HCT116 (cell line): ENCODE measurements at regions not wholly inside any gene's neighbourhood (a gene's known extent, or its start where the extent isn't known, plus 50 kb on each side); places are given as distances from the start of the nearest gene placed in this dataset.

ENCODE experiments used
- ATAC-seq: fragments of 200-7000 bp; cut with Tn5 transposase; 2 replicates; pipeline ENCODE4 v1.9.1; 2020; ENCODE audit warnings: mild to moderate bottlenecking, moderate library complexity
- BruUV-seq: library from RNA; stranded (reverse); fragments of 400-500 nt; replicated peaks from 2 replicates; lab custom pipeline; 2021; lab: Mats Ljungman, UMichigan
- CTCF ChIA-PET: fragments of 300-600 bp; sonication (Branson Sonifier 250); formaldehyde crosslinking; loops from one replicate; lab custom pipeline; 2021; ENCODE audit warnings: antibody characterized with exemption; lab: Charles Lee
- POLR2A ChIA-PET: fragments of 300-600, 350-600 bp; sonication (Branson Sonifier 250); formaldehyde crosslinking; loops from one replicate; lab custom pipeline; 2021; ENCODE audit warnings: antibody characterized with exemption; lab: Charles Lee
- RAD21 ChIA-PET, 2 experiments: fragments of 300-600 bp; sonication (Branson Sonifier 250); formaldehyde crosslinking; loops; one replicate each; lab custom pipeline; 2023; ENCODE audit warnings: low total read pairs in 2 of 2; ENCODE audit not compliant: uncharacterized antibody in 2 of 2, unreplicated experiment in 2 of 2, low non-redundant PET in 1 of 2; lab: Charles Lee
- DNase-seq: peaks from one replicate; pipeline ENCODE4 v3.0.0-alpha.2; 2010; ENCODE audit warnings: low read depth, low spot score
- H2AFZ ChIP-seq: fragments of 200-600 bp; shearing (Covaris generic), sonication (generic); 2 replicates; pipeline ENCODE4 v1.6.1; 2017; ENCODE audit warnings: low read depth, mixed run types, mixed read lengths, antibody characterized with exemption, low read length; ENCODE audit not compliant: poor library complexity, severe bottlenecking
- H3K27ac ChIP-seq: 2 replicates; pipeline ENCODE4 v1.5.1; 2012; ENCODE audit warnings: low read depth, low read length
- H3K27me3 ChIP-seq: fragments of 200-600 bp; sonication (generic); 2 replicates; pipeline ENCODE4 v1.6.1; 2016; ENCODE audit warnings: mixed run types, low read length, mixed read lengths; ENCODE audit not compliant: insufficient read depth
- H3K36me3 ChIP-seq, 2 experiments: fragments of 200-500 bp in 1 of 2; fragments of 200-600 bp in 1 of 2; sonication (Bioruptor generic) in 1 of 2; sonication (generic) in 1 of 2; 2 replicates each; pipeline versions ENCODE4 v1.5.1 to v1.6.1; 2014 to 2016; ENCODE audit warnings: low read length in 2 of 2, inconsistent platforms in 1 of 2, mixed read lengths in 1 of 2, mixed run types in 1 of 2; ENCODE audit not compliant: insufficient read depth in 2 of 2, control insufficient read depth in 1 of 2
- H3K4me1 ChIP-seq, 2 experiments: fragments of 200-600 bp in 1 of 2; sonication (generic) in 1 of 2; 2 replicates each; pipeline versions ENCODE4 v1.5.1 to v1.6.1; 2012 to 2017; ENCODE audit warnings: low read length in 2 of 2, inconsistent platforms in 1 of 2, mild to moderate bottlenecking in 1 of 2, mixed read lengths in 1 of 2, mixed run types in 1 of 2, moderate library complexity in 1 of 2; ENCODE audit not compliant: insufficient read depth in 2 of 2, control insufficient read depth in 1 of 2
- H3K4me2 ChIP-seq: fragments of 200-600 bp; sonication (generic); 2 replicates; pipeline ENCODE4 v1.6.1; 2017; ENCODE audit warnings: mixed run types, low read length, mixed read lengths
- H3K4me3 ChIP-seq, 2 experiments: fragments of 200-600 bp in 1 of 2; sonication (generic) in 1 of 2; replicated peaks in 1 of 2; 2 replicates each; pipeline ENCODE4 v1.5.1; 2011 to 2016; ENCODE audit warnings: low read length in 2 of 2, control low read depth in 1 of 2, low read depth in 1 of 2, mild to moderate bottlenecking in 1 of 2, mixed read lengths in 1 of 2, mixed run types in 1 of 2
- H3K79me2 ChIP-seq: fragments of 200-600 bp; sonication (generic); 2 replicates; pipeline ENCODE4 v1.6.1; 2017; ENCODE audit warnings: mild to moderate bottlenecking, mixed run types, low read length, moderate library complexity, mixed read lengths; ENCODE audit not compliant: insufficient read depth
- H3K9ac ChIP-seq: fragments of 200-600 bp; sonication (generic); 2 replicates; pipeline ENCODE4 v1.6.1; 2016; ENCODE audit warnings: low read length, mixed read lengths
- H3K9me2 ChIP-seq: fragments of 200-600 bp; sonication (generic), shearing (Covaris generic); 2 replicates; pipeline ENCODE4 v1.6.1; 2017; ENCODE audit warnings: mixed run types, mild to moderate bottlenecking, moderate library complexity; ENCODE audit not compliant: insufficient read depth
- H3K9me3 ChIP-seq, 2 experiments: fragments of 200-500 bp in 1 of 2; fragments of 200-600 bp in 1 of 2; sonication (Bioruptor generic) in 1 of 2; sonication (generic) in 1 of 2; 2 replicates each; pipeline ENCODE4 v1.6.1; 2014 to 2017; ENCODE audit warnings: low read length in 2 of 2, mixed read lengths in 2 of 2, inconsistent platforms in 1 of 2, low read depth in 1 of 2, mild to moderate bottlenecking in 1 of 2, mixed run types in 1 of 2, moderate library complexity in 1 of 2; ENCODE audit not compliant: control insufficient read depth in 1 of 2, insufficient read depth in 1 of 2
- H4K20me1 ChIP-seq: fragments of 200-600 bp; sonication (generic), shearing (Covaris generic); 2 replicates; pipeline ENCODE4 v1.6.1; 2017; ENCODE audit warnings: mixed run types, mild to moderate bottlenecking, moderate library complexity; ENCODE audit not compliant: insufficient read depth
- CBX3 ChIP-seq: IDR thresholded peaks from 2 replicates; pipeline ENCODE4 v1.6.1; 2012; ENCODE audit warnings: low read depth
- CEBPB ChIP-seq: IDR thresholded peaks from 2 replicates; pipeline ENCODE4 v1.6.1; 2012; ENCODE audit warnings: low read depth
- EGR1 ChIP-seq: IDR thresholded peaks from 2 replicates; pipeline ENCODE4 v1.6.1; 2012; ENCODE audit warnings: low read depth
- EZH2phosphoT487 ChIP-seq: fragments of 200-600 bp; IDR thresholded peaks from 2 replicates; pipeline ENCODE4 v1.6.1; 2018; ENCODE audit warnings: antibody characterized with exemption, borderline replicate concordance
- FOSL1 ChIP-seq: IDR thresholded peaks from 2 replicates; pipeline ENCODE4 v1.6.1; 2012; ENCODE audit warnings: low read depth
- RAD21 ChIP-seq: IDR thresholded peaks from 2 replicates; pipeline ENCODE4 v1.6.1; 2012; ENCODE audit warnings: low read depth, mild to moderate bottlenecking
- SP1 ChIP-seq: IDR thresholded peaks from 2 replicates; pipeline ENCODE4 v1.6.1; 2012; ENCODE audit warnings: low read depth
- YY1 ChIP-seq: IDR thresholded peaks from 2 replicates; pipeline ENCODE4 v1.6.1; 2011; ENCODE audit warnings: low read length, low read depth, moderate library complexity, mild to moderate bottlenecking; ENCODE audit not compliant: insufficient replicate concordance; ENCODE audit errors: extremely low read depth
- intact Hi-C: fragments of 100-400 bp; cut with micrococcal nuclease; formaldehyde crosslinking; loops from 2 replicates; pipeline ENCODE4 v1.10.0; 2022
- TF ChIP-seq, protein P1 (sequence below): IDR thresholded peaks from 2 replicates; pipeline ENCODE4 v1.6.1; 2011; ENCODE audit warnings: mild to moderate bottlenecking, low read length, moderate library complexity; ENCODE audit not compliant: insufficient replicate concordance; ENCODE audit errors: extremely low read depth
- TF ChIP-seq, protein P2 (sequence below): IDR thresholded peaks from 2 replicates; pipeline ENCODE4 v1.6.1; 2012; ENCODE audit warnings: low read depth
- TF ChIP-seq, protein P3 (sequence below), 3 experiments: fragments of 200-600 bp in 1 of 3; sonication (generic) in 1 of 3; IDR thresholded peaks in 2 of 3; conservative IDR thresholded peaks in 1 of 3; 2 replicates each; pipeline ENCODE4 v1.5.1; 2012 to 2017; ENCODE audit warnings: low read depth in 2 of 3, low read length in 2 of 3, antibody characterized with exemption in 1 of 3, borderline replicate concordance in 1 of 3, control low read depth in 1 of 3, mild to moderate bottlenecking in 1 of 3, mixed read lengths in 1 of 3, mixed run types in 1 of 3, moderate library complexity in 1 of 3; ENCODE audit not compliant: insufficient read depth in 1 of 3
- TF ChIP-seq, protein P4 (sequence below): IDR thresholded peaks from 2 replicates; pipeline ENCODE4 v1.6.1; 2012

DNA sequence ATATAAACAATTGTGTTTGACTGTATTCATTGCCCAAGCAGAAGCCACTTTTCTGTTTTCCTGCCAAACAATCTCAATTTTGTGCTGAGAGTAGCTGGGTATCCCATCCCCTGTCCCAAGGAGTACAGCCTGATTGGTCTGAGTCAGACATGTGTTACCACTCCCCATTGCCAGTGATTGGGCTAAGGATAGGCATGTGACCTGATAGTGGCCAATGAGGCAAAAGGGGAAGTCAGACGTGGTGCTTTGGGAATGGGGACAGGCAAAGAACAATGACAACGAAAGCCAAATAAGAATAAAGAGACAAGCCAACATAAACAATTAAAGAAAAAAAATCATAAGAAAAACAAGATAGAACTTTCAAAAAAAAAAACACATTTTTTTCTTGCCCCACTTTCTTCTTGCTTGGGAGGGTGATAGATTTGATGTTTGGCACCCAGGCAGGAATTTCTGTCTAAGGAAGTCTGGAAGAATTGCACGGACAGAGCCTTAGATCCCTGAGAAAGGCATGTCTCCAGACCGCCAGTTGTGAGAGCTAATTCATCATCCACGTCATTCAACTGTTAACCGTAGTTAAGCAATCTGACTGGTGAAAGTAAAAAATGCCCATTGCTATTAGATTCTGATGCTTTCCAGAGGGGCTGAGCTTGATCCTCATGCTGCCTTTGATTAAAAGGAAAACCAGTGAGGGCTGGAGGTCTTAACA is 626.6 kb upstream of the TMEM132C start:
- H4K20me1 ChIP-seq, result no peaks in the 10 kb centered on the region
- H3K27ac ChIP-seq, result no peak overlapping the region
- H3K9ac ChIP-seq, result no peak overlapping the region
- no peaks in the 10 kb centered on the region for H3K4me1 ChIP-seq
- intact Hi-C loops, result no loop called here
- H3K36me3 ChIP-seq, result no peaks in the 10 kb centered on the region
- no peak overlapping the region for H3K4me3 ChIP-seq
- H3K9me3 ChIP-seq, result peaks cover 3 to 7% of the 10 kb centered on the region in 2 experiments; a peak in 2 of 4 replicates
- ChIA-PET CTCF (no interaction called here), RAD21 (no interaction called here), POLR2A (no interaction called here)
- ATAC-seq, result no peak
- no peaks in the 10 kb centered on the region for H3K79me2 ChIP-seq
- BruUV-seq, result no TSS peak
- no peaks in the 10 kb centered on the region for H3K27me3 ChIP-seq
- H2AFZ ChIP-seq, result no peak overlapping the region
- DNase-seq, result no peak
- H3K4me2 ChIP-seq, result no peak overlapping the region
- H3K9me2 ChIP-seq, result no peaks in the 10 kb centered on the region
- TF ChIP-seq CBX3, result no peak
- TF ChIP-seq, protein P1, sequence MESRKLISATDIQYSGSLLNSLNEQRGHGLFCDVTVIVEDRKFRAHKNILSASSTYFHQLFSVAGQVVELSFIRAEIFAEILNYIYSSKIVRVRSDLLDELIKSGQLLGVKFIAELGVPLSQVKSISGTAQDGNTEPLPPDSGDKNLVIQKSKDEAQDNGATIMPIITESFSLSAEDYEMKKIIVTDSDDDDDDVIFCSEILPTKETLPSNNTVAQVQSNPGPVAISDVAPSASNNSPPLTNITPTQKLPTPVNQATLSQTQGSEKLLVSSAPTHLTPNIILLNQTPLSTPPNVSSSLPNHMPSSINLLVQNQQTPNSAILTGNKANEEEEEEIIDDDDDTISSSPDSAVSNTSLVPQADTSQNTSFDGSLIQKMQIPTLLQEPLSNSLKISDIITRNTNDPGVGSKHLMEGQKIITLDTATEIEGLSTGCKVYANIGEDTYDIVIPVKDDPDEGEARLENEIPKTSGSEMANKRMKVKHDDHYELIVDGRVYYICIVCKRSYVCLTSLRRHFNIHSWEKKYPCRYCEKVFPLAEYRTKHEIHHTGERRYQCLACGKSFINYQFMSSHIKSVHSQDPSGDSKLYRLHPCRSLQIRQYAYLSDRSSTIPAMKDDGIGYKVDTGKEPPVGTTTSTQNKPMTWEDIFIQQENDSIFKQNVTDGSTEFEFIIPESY, result no peak
- TF ChIP-seq SP1, result no peak
- no peak for TF ChIP-seq EGR1
- TF ChIP-seq CEBPB, result no peak
- TF ChIP-seq, protein P2, sequence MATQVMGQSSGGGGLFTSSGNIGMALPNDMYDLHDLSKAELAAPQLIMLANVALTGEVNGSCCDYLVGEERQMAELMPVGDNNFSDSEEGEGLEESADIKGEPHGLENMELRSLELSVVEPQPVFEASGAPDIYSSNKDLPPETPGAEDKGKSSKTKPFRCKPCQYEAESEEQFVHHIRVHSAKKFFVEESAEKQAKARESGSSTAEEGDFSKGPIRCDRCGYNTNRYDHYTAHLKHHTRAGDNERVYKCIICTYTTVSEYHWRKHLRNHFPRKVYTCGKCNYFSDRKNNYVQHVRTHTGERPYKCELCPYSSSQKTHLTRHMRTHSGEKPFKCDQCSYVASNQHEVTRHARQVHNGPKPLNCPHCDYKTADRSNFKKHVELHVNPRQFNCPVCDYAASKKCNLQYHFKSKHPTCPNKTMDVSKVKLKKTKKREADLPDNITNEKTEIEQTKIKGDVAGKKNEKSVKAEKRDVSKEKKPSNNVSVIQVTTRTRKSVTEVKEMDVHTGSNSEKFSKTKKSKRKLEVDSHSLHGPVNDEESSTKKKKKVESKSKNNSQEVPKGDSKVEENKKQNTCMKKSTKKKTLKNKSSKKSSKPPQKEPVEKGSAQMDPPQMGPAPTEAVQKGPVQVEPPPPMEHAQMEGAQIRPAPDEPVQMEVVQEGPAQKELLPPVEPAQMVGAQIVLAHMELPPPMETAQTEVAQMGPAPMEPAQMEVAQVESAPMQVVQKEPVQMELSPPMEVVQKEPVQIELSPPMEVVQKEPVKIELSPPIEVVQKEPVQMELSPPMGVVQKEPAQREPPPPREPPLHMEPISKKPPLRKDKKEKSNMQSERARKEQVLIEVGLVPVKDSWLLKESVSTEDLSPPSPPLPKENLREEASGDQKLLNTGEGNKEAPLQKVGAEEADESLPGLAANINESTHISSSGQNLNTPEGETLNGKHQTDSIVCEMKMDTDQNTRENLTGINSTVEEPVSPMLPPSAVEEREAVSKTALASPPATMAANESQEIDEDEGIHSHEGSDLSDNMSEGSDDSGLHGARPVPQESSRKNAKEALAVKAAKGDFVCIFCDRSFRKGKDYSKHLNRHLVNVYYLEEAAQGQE, result no peak
- no peak for TF ChIP-seq YY1
- no peak for TF ChIP-seq EZH2phosphoT487
- TF ChIP-seq, protein P3, sequence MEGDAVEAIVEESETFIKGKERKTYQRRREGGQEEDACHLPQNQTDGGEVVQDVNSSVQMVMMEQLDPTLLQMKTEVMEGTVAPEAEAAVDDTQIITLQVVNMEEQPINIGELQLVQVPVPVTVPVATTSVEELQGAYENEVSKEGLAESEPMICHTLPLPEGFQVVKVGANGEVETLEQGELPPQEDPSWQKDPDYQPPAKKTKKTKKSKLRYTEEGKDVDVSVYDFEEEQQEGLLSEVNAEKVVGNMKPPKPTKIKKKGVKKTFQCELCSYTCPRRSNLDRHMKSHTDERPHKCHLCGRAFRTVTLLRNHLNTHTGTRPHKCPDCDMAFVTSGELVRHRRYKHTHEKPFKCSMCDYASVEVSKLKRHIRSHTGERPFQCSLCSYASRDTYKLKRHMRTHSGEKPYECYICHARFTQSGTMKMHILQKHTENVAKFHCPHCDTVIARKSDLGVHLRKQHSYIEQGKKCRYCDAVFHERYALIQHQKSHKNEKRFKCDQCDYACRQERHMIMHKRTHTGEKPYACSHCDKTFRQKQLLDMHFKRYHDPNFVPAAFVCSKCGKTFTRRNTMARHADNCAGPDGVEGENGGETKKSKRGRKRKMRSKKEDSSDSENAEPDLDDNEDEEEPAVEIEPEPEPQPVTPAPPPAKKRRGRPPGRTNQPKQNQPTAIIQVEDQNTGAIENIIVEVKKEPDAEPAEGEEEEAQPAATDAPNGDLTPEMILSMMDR (IDR thresholded peaks at IDR 0.05 in 2 of 3, conservative IDR thresholded peaks at IDR 0.05 in 1 of 3; ENCODE audit: borderline replicate concordance in 1 of 3, insufficient read depth in 1 of 3, low read depth in 2 of 3, low read length in 2 of 3), result no peak
- TF ChIP-seq RAD21, result no peak
- TF ChIP-seq, protein P4, sequence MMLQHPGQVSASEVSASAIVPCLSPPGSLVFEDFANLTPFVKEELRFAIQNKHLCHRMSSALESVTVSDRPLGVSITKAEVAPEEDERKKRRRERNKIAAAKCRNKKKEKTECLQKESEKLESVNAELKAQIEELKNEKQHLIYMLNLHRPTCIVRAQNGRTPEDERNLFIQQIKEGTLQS, result no peak
- TF ChIP-seq FOSL1, result no peak
